ENCODE measurements at regions not wholly inside any gene's neighbourhood (a gene's known extent, or its start where the extent isn't known, plus 50 kb on each side); places are given as distances from the start of the nearest gene placed in this dataset.
"Not testable (repeated sequence)": the region's sequence is repeated elsewhere in the genome, so short reads cannot be mapped to it uniquely, and the experiment has no call there.

DNA sequence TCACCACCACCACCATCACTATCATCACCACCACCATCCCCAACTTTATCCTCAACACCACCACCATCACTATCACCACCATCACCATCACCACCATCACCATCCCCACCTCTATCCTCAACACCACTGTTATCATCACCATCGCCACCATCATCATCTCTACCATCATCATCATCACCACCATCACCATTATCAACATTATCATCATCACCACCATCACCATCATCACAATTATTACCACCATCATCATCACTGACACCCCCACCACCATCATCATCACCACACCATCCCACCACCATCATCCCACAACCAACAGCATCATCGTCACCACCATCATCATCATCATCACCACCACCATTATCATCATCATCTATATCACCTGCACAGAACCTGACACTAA, 188.4 kb upstream of the PWP1 start:
- no peak for DNase-seq (ENCODE audit: low spot score)

DNA sequence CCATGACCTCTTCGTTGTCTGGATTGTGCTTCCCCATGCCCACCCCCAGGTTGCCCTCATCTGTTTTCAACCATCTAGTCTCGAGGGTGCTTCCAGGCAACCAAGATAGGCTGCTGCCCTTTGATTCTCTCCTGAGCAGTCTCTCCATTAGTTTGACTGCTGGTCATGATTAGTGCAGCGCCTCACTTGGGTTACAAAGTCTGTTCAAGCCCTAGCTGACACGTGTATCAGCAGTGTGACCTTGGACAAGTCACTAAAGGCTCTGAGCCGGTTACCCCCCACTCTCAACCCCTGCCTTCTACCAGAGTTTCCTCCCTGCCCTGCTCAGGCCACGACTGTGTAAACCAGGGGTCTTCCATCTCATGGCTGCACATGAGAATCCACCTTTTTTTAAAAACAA, 185.3 kb upstream of the PWP1 start:
- no peak for DNase-seq (ENCODE audit: low spot score)

DNA sequence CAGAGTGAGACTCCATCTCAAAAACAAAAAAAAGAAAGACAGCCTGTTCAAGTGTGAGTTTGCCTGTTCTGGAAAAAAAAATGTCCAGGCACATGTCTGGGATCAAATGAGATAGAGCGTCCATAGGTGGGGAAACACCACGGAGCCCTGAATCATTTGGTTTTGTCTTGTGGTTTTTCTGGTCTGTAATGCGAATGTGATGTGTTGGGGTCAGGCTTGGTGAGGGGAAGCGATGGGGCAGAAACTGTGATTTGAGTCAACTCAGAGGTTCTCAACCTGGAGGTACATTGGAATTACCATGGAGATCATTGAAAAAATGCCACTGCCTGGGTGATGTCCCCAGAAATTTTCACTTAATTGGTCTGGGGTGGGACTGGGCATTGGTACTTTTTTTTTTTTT, 183.9 kb upstream of the PWP1 start:
- DNase-seq (ENCODE audit: low spot score), result no peak

DNA sequence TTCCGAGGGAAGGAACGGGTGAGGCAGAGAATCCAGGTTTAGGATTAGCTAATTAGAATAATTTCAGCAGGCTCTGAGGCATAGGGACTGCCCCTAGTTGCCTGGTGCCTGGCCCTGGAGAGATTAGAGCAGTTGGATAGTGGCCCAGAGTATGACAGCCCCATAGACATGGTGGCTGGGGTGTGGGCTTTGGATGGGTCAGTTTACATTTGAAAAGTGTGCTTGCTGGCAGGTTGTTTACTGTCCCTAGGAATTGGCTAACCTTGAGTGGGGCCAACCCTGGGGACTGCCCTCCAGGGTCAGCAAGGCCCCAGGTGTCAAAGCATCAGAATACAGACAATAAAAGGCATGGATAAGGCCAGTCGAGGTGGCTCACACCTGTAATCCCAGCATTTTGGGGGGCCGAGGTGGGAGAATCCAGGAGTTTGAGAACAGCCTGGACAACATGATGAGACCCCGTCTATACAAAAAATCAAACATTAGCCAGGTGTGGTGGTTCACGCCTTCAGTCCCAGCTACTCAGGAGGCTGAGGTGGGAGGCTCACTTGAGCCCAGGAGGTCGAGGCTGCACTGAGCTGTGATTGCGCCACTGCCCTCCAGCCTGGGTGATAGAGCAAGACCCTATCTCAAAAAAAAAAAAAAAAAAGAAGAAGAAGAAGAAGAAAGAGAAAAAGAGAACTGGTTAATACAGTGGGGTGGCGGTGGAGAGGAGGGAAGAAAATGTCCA, 182.3 kb upstream of the PWP1 start:
- no peak for DNase-seq (ENCODE audit: low spot score)

DNA sequence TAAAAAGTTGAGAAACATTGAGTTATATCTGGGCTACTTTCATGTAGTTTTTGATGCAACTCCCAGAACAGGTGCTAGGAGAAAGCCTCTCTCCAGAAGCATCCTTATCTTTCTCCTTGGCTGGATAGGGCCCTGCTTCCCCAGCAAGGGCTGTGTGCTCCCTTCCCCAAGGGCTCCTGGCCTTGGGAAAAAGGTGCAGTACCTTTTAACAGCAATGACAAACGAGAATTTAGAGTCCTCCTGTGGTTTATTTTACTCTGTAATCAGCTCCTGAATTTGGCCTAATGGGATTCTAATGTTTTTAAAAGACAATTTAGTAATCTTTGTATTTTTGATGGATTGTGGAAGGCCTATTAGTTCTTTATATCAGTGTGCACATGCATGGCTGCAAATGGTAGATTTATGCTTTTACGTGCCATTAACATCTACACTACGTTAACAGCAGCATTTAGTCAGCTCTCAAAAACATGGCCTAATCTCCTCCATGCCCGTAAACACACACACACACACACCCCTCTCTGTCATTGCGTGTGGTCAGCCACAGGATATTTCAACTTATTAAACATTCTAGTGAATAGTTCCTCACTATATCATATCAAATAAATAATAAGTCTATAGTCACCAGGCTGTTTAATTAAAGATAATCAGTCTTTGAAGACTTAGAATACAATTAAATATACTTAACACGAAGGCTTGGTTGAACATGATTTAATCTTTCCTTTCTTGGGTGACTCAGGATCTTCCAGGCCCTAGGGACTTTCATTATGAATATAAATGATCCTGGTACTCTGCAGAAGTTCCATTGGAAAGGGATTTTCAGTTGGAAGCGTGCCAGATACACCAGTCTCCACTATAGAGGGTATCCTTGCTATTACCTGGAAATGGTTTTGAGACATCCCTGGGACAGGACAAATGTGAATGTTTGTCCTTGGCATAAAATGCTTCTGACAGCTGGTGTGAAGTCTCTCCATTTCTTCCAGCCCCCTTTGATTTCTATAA, 181.4 kb upstream of the PWP1 start:
- no peak for DNase-seq (ENCODE audit: low spot score)

DNA sequence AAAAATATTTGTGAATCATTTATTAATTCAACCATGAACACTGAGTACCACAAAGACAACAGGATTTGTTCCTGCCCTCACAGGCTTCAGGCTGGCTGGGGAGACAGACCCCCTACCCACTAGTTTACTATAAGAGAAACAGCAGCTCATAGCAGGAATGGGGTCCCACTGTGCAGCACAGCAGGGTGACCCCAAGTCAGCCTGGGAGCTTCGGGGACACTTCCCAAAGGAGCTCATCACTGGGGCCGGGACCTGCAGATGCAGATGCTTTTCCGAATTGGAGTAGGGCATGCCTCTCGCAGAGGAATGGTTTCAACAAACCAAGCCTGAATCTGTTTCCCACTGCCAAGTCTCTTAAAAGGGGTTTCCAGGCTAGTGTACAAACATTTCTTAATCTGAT, 176.2 kb upstream of the PWP1 start:
- DNase-seq (ENCODE audit: low spot score), result no peak

DNA sequence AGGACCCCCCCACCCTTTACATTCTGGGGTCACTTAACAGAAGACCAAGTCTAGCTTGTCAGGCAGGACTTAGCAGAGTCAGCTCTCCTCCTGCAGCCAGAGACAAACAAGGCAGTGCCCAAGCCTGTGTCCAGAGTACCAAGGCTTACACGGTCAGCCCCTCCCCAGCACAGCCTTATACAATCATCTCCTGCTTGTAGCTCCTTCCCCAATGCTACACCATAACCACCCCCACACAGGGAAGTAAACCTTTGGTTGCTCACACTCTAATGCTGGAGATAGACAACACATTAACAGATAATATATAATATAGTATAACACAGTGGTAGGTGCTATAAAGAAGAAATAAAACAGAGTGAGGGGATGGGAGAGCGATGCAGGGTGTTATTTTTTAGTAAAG, 175.4 kb upstream of the PWP1 start:
- no peak for DNase-seq (ENCODE audit: low spot score)

DNA sequence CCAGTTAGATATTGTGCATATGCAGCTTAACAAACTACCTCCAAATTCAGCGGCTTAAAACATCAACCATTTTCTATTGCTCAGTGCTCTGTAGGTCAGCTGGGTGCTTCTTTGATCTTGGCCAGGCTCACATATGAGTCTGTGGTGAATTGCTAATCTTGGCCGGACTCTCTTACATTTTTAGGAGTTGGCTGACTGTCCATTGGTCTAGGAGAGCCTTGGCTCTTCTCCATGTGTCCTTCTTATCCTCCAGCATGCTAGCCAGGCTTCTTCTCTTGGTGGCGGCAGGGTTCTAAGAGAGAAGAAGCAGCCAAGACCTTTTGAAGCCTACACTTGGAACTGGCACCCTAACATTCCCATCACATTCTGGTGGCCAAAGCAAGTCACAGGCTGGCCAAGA, 174.3 kb upstream of the PWP1 start:
- DNase-seq (ENCODE audit: low spot score), result no peak

DNA sequence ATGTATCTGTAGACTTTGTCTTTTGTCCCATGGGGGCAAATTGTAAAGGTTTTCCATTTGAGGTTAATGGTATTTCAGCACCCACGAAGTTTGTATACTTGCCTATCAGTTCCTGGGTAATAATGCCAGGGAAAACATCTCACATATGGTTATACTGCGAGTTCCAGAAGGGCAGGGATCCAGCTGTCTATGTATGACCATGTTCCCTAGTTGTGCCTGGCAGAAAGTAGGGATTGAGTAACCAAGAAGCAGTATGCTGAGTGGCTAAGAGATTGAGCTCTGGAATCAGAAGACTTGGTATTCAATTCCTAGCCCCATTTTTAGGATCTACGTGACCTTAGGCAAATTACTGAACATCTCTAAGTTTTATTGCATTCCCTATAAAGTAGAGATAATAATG, 173.2 kb upstream of the PWP1 start:
- no peak for DNase-seq (ENCODE audit: low spot score)

DNA sequence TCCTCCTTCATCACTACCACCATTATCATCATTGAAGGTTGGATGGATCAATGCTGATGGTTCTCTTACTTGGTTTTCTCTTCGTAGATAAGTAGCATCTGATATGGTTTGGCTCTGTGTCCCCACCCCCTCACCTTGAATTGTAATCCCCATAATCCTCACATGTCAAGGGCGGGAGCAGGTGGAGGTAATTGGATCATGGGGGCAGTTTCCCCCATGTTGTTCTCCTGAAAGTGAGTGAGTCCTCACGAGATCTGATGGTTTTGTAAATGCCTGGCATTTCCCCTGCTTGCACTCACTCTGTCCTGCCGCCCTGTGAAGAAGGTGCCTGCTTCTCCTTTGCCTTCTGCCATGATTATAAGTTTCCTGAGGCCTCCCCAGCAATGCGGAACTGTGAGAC, 172.4 kb upstream of the PWP1 start:
- DNase-seq (ENCODE audit: low spot score), result no peak

DNA sequence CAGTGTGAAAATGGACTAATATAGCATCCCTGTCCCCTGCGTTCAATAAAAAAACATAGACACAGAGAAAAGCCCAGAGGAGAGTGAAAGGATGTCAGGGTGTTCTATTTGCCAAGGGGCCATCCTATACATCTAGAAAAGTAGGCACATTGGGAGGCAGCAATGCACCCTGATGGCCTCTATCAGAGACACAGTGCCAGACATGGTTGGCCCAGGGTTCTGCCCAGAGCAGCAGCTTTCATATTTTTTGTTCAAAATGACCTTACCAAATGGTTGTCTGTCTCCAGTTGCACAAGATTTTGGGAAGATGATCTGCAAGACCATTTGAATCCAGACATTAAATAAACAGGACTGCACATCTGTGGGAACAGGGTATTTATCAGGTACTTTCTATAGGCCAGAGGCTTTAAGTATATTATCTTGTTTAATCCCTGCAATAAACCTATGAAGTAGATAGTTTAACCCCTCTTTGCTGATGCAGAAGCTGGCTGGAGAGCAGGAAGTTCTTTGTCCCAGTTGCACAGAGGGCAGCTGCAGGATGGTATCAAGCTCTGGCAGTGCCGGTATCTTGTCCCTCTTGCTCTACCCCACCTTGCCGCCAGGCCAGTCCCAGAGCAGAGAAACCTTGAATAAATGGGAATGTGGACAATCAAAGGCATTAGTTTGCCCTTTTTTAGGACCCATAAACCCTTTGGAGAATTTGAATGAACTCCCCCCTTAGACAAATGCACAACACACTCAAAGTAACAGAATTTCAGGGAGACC, 171.8 kb upstream of the PWP1 start:
- DNase-seq (ENCODE audit: low spot score), result no peak

DNA sequence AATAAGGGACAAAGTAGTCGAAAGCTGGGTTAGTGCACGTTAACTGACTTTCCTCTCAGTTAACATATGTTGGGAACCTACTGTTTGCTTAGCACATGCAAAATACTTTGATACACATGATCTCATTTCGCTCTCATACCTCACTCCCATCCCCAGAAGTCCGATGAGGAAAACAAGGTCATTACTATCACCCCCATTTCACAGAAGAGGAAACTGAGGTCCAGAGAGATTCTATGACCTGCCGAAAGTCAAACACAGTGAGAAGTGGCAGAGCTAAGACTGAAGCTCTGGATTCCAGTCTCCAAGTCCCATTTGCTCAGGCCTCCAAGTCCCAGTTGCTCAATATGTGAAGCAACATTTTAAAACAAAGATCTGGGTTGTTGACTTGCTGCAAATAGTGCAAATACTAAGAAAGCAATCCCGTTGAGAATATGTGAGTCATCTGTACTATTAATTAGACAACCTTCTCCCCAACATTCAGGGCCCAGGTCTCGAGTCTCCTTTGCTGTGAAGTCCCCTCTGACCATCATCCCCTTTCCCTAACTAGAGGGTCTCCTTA, 170.6 kb upstream of the PWP1 start:
- no peak for DNase-seq (ENCODE audit: low spot score)

DNA sequence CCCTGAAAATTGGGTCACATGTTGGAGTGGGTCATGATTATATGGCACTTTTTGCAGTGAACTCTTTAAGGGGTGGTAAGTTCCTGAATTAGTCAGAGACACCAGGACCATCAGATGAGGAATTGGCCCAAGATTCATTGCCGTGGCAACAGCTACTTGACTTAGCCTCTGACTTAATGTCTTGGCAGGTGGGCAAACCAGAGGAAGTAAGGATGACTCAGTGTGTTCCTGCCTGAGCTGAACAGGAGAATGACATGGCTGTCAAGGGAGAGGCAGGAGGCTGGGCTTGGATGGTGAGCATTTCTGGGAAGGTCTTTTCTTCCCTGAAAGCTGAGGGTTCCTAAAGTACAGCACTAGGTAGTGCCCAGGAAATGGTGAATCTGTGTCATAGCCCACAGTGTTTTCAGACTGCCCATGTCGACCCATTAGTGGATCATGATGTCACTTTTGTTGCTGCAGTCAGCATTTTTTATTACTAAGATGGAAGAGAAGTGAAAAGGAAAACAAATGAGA, 170.1 kb upstream of the PWP1 start:
- no peak for DNase-seq (ENCODE audit: low spot score)

DNA sequence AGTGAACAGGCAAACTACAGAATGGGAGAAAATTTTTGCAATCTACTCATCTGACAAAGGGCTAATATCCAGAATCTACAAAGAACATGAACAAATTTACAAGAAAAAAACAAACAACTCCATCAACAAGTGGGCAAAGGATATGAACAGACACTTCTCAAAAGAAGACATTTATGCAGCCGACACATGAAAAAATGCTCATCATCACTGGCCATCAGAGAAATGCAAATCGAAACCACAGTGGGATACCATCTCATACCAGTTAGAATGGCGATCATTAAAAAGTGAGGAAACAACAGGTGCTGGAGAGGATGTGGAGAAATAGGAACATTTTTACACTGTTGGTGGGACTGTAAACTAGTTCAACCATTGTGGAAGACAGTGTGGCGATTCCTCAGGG, 167.8 kb upstream of the PWP1 start:
- DNase-seq (ENCODE audit: low spot score), result not testable (repeated sequence)

DNA sequence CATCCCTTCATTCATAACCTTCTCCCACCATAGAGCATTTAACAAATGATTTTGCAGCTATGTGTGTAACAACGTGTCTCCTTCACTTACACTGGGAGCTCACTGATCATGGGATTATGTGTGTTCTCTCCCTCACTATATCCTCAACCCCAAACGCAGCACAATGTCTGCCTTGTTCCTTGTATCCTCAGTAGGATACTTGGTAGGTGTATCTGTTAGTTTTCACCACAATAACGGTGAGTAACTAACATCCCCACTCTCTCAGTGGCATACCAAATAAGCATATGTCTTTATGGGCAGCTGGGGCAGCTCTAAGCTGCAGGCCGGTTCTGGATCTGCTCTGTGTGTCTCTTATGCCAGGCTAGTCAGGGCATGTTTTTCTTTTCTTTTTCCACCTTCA, 166.7 kb upstream of the PWP1 start:
- DNase-seq (ENCODE audit: low spot score), result no peak

DNA sequence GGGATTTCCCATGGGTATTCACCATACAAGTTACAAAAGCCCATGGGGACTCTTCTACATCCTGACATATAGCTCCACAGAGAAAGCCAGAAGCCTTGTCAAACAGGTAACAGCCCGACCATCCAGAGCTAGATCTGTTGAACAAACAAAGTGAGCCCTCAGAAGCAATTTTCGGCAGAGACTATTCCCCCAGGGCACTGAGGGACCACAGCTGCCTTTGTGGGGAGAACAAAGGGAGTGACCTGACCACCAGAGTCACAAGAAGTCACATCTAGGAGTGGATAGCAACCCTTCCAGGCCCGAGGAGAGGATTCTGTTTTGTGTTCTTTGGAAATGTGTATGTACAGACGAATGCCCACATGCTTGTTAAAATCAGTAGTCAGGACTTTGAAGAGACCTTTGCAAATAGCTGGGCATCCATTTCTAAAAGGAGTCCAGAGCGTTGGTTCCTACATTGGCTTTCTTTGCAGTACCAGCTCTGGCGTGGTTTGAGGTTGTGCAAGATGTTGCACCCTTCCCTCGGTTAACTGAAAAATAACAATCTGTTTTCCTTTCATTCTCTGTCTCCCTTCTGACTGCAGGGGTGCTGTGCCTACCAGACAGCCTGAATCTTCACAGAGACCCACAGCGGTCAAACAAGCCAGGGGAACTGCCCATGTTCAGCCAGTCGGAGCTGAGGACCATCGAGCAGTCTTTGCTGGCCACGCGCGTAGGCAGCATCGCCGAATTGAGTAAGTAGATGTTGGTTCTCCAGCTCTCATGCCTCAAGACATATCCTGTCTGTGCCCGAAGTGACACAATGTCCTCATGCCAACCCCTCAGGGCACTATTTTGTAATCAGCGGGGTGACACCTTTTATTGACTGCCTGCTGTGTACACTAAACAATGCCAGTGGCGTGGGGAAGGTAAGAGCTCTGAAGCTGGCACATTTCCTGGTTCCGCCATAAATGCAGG, 165.4 kb upstream of the PWP1 start:
- no peak for DNase-seq (ENCODE audit: low spot score)

DNA sequence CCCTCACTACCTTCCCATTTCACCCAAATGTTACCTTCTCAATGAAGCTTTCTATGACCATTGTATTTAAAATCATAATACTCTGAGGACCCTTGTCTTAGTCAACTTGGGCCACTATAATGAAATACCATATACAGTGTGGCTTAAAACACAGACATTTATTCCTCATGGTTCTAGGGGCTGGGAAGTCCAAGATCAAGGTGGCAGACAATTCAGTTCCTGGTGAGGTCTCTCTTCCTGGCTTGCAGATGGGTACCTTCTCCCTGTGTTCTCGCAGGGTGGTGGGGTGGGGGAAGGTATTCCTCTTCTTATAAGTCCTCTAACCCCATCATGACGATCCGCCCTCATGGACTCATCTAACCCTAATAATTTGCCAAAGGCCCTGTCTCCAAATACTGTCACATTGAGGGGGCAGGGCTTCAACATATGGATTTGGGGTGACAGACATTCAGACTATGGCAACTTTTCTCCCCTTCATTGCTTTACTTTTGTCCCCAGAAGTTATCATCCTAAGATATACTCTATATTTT, 163.7 kb upstream of the PWP1 start:
- DNase-seq (ENCODE audit: low spot score), result no peak

DNA sequence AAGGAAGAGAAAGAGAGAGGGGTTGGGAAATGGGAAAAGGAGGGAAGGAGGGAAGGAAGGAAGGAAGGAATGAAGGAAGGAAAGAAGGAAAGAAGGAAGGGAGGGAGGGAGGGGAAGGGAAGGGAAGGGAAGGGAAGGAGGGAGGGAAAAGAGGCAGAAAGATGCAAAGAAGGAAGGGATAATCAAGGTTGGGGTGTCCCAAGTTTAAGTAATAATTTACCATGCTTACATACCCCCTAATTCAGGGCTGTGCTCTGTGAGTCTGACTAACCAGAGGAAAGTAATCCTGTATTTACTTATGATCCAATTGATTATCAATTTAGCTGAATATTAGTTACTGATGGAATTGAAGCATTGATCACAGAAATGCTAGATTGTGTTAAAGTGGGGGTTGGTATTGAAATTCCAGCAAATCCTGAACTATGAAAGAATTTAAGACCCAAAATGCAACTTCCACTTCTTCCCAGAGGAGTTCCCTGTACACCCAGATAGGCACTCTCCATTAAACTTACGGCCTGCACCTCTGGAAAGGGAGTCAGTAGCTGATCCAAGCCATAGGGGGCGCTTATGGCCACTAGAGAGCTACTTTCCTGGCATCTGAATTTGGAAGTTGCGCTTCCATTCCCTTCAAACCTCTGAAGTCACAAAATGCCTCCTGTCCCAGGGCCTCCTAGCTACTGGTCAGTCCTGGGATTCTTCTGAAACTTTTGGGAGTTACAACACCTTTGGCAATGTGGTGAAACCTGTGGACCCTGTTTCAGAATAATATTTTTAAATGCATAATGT, 162.7 kb upstream of the PWP1 start:
- no peak for DNase-seq (ENCODE audit: low spot score)

DNA sequence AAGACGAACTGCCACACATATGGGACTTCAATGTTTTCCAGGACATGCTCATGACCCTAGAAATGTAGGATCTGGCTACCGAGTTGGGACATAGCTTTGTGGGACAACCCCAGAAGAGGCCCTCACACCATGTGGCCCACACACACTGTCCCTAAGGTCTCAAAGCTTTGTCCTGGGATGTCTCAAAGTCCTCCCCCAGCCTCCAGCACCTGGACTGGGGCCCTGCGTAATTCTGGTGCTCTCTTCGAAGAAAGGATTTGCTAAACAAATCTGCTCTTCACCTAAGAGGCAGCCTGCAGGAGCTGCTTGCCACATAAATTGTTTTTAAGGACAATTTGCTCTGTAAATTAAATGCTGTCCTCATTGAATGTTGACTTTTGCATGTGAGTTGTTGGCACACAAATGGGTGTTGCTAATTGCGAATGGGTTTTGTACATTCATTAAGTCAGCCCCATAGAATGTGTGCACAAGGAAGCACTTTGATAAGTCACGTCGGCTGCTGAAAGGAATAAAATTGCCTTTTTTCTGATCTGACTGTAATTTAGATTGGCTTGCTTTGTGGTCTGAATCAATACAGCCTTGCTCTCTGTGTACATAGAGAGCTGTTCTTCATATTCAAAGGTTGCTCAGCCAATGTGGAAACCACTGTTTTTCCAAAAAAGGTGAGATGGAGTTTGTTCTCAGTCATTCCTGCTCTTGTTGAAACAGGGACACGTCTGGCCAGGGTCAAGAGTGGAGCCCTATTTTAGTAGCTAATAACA, 161.6 kb upstream of the PWP1 start:
- no peak for DNase-seq (ENCODE audit: low spot score)

Data from putamen (tissue), 1 donor.